Bone marrow (tissue), 2 donors: ENCODE measurements at regions not wholly inside any gene's neighbourhood (a gene's known extent, or its start where the extent isn't known, plus 50 kb on each side); places are given as distances from the start of the nearest gene placed in this dataset.
"Not testable (repeated sequence)": the region's sequence is repeated elsewhere in the genome, so short reads cannot be mapped to it uniquely, and the experiment has no call there.

Source experiments
- DNase-seq, 2 donors: peaks; one replicate each; lab custom pipeline; 2025; lab: John Stamatoyannopoulos, UW

- no peak for DNase-seq
These were observed 158.9 kb downstream of the FAM174A start for GRCh38 chr5:100694100-100694499.

- no peak for DNase-seq
These were observed 162.8 kb downstream of the FAM174A start for GRCh38 chr5:100697970-100698369.

- DNase-seq = peak in 1 of 2 donors; percentile 71
These were observed 171.6 kb downstream of the FAM174A start for GRCh38 chr5:100706776-100707175.

GRCh38 chr5:100708645-100709171, 173.5 kb downstream of the FAM174A start:
- no peak for DNase-seq

GRCh38 chr5:100709771-100710170, 174.6 kb downstream of the FAM174A start:
- DNase-seq = no peak

- DNase-seq = not testable (repeated sequence)
These were observed 179.6 kb downstream of the FAM174A start for GRCh38 chr5:100714780-100715179.

- no peak for DNase-seq
These were observed 180.4 kb downstream of the ST8SIA4 start for GRCh38 chr5:100722657-100723056.

GRCh38 chr5:100723229-100723628, 179.9 kb downstream of the ST8SIA4 start:
- no peak for DNase-seq

- no peak for DNase-seq
These were observed 177.0 kb downstream of the ST8SIA4 start for GRCh38 chr5:100726116-100726515.

- DNase-seq = peak in 1 of 2 donors; percentile 46
These were observed 171.3 kb downstream of the ST8SIA4 start for GRCh38 chr5:100731768-100732167.

GRCh38 chr5:100746730-100747129, 156.4 kb downstream of the ST8SIA4 start:
- peak in 1 of 2 donors; percentile 68 for DNase-seq

- DNase-seq = no peak
These were observed 153.3 kb downstream of the ST8SIA4 start for GRCh38 chr5:100749771-100750284.

GRCh38 chr5:100755435-100755834, 147.6 kb downstream of the ST8SIA4 start:
- DNase-seq = no peak
